ENCODE measurements at regions not wholly inside any gene's neighbourhood (a gene's known extent, or its start where the extent isn't known, plus 50 kb on each side); places are given as distances from the start of the nearest gene placed in this dataset.

DNA sequence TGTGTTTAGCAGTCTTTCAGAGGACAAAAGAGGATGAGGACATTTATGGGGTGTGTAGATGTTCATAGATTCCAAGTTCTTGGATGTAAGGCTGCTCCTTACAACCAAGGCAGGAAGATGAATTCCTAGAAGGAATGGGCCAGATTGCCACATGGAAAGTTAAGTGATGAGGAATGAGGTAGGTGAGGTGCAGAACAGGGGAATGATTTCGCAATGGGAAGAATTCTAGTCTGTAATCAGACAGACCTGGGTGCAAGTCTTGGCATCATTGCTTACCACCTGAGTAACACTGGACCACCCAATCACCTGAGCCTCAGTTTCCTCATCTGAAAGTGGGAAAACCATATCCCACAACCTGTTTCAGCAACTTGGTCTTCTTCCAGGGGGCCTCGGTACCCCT lies 174.9 kb downstream of the IER5 start:
- ChIA-PET POLR2A (no interaction called here), CTCF (no interaction called here)
- Histone ChIP-seq H3K4me3 (ENCODE audit: low read depth, low read length) (no peak overlapping the region), H3K36me3 (ENCODE audit: control insufficient read depth, insufficient read depth, low read length) (no peaks in the 10 kb centered on the region), H3K27me3 (ENCODE audit: control insufficient read depth, insufficient read depth, low read length) (peaks cover 4% of the 10 kb centered on the region)
- no peak for DNase-seq (ENCODE audit: low read depth)
- TF ChIP-seq, protein P1, sequence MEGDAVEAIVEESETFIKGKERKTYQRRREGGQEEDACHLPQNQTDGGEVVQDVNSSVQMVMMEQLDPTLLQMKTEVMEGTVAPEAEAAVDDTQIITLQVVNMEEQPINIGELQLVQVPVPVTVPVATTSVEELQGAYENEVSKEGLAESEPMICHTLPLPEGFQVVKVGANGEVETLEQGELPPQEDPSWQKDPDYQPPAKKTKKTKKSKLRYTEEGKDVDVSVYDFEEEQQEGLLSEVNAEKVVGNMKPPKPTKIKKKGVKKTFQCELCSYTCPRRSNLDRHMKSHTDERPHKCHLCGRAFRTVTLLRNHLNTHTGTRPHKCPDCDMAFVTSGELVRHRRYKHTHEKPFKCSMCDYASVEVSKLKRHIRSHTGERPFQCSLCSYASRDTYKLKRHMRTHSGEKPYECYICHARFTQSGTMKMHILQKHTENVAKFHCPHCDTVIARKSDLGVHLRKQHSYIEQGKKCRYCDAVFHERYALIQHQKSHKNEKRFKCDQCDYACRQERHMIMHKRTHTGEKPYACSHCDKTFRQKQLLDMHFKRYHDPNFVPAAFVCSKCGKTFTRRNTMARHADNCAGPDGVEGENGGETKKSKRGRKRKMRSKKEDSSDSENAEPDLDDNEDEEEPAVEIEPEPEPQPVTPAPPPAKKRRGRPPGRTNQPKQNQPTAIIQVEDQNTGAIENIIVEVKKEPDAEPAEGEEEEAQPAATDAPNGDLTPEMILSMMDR (IDR thresholded peaks at IDR 0.05; ENCODE audit: insufficient read depth, low read depth, low read length): no peak

DNA sequence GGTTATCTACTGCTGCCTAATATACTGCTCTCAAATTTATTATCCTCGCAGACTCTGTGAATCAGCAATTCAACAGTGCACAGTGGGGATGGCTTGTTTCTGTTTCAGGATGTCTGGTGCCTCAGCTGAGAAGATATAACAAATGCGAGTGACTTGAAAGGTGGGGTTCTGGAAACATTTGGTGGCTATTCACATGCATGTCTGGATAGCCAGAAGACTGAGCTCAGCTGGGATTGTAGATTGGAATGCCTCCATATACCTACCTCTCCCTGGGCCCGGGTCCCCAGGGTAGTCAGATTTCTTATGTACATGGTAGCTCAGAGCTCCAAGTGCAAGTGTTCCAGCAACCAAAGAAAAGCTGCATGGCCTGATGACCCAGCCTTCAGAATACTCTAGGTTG lies 176.3 kb downstream of the IER5 start:
- ChIA-PET CTCF (no interaction called here), POLR2A (no interaction called here)
- Histone ChIP-seq H3K36me3 (ENCODE audit: control insufficient read depth, insufficient read depth, low read length) (no peaks in the 10 kb centered on the region), H3K27me3 (ENCODE audit: control insufficient read depth, insufficient read depth, low read length) (peaks cover 2% of the 10 kb centered on the region; the same call in 1 of the 2 replicates), H3K4me3 (ENCODE audit: low read depth, low read length) (no peak overlapping the region)
- TF ChIP-seq, protein P1 (IDR thresholded peaks at IDR 0.05; ENCODE audit: insufficient read depth, low read depth, low read length): no peak
- DNase-seq (ENCODE audit: low read depth): no peak

DNA sequence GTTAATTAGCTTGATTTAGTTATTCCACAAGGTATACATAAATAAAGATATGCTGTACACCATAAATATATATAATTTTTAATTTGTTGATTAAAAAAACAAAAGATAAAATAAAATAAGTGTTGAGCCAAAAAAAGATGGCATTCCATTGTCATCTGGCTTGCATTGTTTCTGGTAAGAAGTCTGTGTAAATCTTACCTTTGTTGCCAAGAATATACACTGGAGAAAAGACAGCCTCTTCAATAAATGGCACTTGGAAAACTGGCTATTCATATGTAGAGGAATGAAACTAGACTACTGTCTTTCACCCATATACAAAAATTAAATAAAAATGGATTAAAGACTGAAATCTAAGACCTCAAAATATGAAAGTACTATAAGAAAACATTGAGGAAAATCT lies 196.5 kb downstream of the IER5 start:
- no peaks in the 10 kb centered on the region for H3K27me3 ChIP-seq (ENCODE audit: control insufficient read depth, insufficient read depth, low read length)
- ChIA-PET CTCF (no interaction called here), POLR2A (no interaction called here)
- no peak overlapping the region for H3K4me3 ChIP-seq (ENCODE audit: low read depth, low read length)
- H3K36me3 ChIP-seq (ENCODE audit: control insufficient read depth, insufficient read depth, low read length): no peaks in the 10 kb centered on the region
- DNase-seq (ENCODE audit: low read depth): no peak
- TF ChIP-seq, protein P1 (IDR thresholded peaks at IDR 0.05; ENCODE audit: insufficient read depth, low read depth, low read length): no peak

DNA sequence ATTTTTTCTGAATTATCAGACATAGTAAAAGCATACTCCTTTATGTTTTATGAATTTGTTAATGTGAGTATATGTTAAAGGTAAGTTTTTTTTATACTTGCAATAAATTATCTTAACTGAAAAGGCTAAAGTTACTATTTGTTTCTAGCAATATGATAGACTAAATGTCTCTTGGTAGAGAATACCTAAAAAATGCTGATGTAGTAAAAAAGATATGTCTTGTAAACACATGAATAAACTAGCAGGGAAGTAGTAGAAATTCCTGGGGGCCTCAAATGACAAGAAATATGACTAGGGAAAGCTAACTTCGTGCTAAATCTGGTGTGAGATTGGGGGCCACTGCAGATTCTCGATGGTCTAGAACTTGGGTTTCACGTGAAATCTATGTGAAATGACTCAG lies 188.1 kb upstream of the CACNA1E start:
- H3K27me3 ChIP-seq (ENCODE audit: control insufficient read depth, insufficient read depth, low read length): no peaks in the 10 kb centered on the region
- TF ChIP-seq, protein P1 (IDR thresholded peaks at IDR 0.05; ENCODE audit: insufficient read depth, low read depth, low read length): no peak
- no peaks in the 10 kb centered on the region for H3K36me3 ChIP-seq (ENCODE audit: control insufficient read depth, insufficient read depth, low read length)
- POLR2A ChIA-PET: no interaction called here
- CTCF ChIA-PET: no interaction called here
- no peak for DNase-seq (ENCODE audit: low read depth)
- H3K4me3 ChIP-seq (ENCODE audit: low read depth, low read length): no peak overlapping the region

DNA sequence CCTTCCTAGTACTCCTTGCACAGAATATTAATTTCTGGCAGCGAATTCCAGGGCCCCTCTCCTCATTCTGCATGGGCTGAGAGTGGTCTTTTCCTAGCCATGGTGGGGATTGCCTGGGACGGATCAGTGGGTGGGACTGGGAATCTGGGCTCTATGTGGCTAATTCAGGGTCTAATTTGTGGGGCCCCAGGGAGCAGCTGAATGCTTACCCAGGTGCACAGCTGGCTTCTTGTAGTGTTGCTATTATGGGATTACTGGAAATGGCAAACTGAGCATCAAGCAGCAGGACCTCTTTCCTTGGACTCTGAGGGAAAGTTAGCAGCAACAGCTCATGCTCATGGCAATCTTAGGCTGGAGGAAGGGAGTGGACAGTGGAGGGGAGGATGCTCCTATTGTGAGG lies 187.1 kb upstream of the CACNA1E start:
- Histone ChIP-seq H3K4me3 (ENCODE audit: low read depth, low read length) (no peak overlapping the region), H3K36me3 (ENCODE audit: control insufficient read depth, insufficient read depth, low read length) (no peaks in the 10 kb centered on the region), H3K27me3 (ENCODE audit: control insufficient read depth, insufficient read depth, low read length) (no peaks in the 10 kb centered on the region)
- TF ChIP-seq, protein P1 (IDR thresholded peaks at IDR 0.05; ENCODE audit: insufficient read depth, low read depth, low read length): no peak
- DNase-seq (ENCODE audit: low read depth): no peak
- CTCF ChIA-PET: no interaction called here
- POLR2A ChIA-PET: no interaction called here

Measured in BJ (cell line).